SIG-M5 (cell line): ENCODE measurements at regions not wholly inside any gene's neighbourhood (a gene's known extent, or its start where the extent isn't known, plus 50 kb on each side); places are given as distances from the start of the nearest gene placed in this dataset.

Experiments
- DNase-seq: peaks from one replicate; lab custom pipeline; 2025; lab: John Stamatoyannopoulos, UW

DNA sequence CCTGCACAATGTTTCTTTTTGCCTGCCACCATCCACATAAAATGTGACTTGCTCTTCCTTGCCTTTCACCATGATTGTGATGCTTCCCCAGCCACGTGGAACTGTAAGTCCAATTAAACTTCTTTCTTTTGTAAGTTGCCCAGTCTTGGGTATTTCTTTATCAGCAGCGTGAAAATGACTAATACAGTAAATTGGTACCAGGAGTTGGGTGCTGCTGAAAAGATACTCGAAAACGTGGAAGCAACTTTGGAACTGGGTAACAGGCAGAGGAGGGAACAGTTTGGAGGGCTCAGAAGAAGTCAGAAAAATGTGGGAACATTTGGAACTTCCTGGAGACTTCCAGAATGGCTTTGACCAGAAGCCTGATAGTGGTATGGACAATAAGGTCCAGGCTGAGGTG lies 425.3 kb downstream of the GPATCH2 start:
- DNase-seq: no peak

DNA sequence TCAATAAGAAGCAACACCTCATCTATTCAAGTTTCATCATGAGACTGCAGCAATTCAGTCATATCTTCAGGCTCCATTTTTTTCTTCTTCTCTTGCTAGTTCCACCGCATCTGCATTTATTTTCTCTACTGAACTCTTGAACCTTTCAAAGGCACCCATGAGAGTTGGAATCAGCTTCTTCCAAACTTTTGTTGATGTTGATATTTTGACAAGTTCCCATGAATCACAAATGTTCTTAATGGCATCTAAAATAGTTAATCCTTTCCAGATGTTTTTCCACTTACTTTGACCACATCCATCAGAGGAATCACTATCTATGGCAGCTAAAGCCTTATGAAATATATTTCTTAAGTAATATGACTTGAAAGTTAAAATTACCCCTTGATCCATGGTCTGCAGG lies 434.3 kb downstream of the GPATCH2 start:
- no peak for DNase-seq

- DNase-seq: no peak
Measured at GRCh38 chr1:217193151-217193550, 437.7 kb downstream of the GPATCH2 start.

- no peak for DNase-seq
Measured at GRCh38 chr1:217191441-217191840, 439.4 kb downstream of the GPATCH2 start.

DNA sequence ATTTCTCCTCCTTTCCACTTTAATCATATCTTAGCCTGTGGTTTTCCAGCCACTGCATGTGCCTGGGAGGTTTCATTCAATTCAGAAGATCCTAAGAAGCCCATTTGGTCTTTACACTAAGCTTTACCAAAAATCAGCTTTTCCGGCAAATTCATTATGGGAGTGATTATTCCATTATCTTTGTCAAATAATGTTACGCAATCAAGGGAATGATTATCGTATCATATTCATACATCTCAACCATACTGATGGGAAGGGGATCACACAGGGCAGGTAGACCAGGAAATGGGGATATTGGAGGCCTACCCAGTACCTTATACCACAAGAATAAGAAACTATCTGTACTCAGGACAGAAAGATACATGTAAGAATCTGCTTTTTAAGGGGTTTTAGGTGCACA lies 440.5 kb downstream of the GPATCH2 start:
- DNase-seq: no peak

DNA sequence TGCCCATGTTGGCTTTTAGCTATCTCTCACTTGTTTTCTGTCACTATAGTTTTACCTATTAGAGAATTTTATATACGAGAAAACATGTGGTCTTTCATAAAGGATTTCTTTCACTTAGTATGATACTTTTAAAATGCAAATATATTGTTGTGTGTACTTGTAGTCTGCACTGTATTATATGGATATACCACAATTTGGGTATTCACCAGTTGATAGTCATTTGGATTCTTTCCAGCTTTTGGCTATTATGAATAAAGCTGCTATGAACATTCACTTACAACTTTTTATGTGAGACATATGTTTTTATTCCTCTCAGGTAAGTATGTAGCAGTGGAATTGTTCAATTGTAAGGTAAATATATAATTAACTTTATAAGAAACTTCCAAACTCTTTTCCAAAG lies 441.5 kb downstream of the GPATCH2 start:
- no peak for DNase-seq

DNA sequence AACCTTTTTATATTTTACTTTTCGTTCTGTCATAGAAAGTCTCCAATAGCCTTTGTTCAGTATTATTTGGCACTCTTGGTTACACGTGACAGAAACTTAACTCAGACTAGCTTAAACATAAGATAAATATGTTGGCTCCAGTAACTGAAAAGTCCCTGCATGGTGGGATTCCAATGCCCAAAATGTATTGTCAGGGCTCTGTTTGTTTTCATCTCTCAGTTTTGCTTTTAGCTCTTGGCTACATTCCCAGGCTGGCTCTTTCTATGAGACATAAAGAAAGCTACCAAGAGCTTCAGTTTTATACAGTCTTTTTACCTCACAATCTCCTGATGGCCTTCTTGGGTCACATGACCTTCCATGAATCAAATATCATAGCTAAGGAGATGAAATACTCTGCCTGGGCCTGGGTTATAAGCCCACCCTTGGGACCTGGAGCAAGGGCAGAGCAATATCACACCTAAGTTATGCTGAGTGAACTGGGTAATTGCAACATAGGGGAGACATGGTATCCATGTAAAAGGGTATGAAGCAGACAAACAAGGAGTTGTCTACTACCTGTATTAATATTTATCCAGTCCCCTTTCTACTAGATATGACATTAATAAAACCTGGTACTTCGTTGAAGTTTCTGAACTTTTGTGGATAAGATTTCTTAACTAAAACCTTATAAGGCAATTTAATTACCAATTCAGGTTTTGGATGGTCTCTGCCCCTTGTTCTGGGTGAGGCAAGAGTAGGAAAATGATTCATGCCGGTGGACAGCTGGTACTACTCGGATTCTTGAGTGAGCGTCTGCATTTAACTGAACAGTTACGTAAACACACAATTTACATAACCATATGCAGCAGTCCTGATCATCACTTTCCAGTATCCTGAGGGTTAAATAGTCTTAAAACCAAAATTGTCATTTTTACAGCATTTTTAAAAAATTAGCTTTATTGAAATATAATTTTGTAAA lies 442.3 kb downstream of the GPATCH2 start:
- DNase-seq: no peak

GRCh38 chr1:217186664-217187063 lies 444.2 kb downstream of the GPATCH2 start:
- no peak for DNase-seq

GRCh38 chr1:217184854-217185253 lies 446.0 kb downstream of the GPATCH2 start:
- DNase-seq: no peak

GRCh38 chr1:217182992-217183391 lies 447.9 kb downstream of the GPATCH2 start:
- no peak for DNase-seq

DNA sequence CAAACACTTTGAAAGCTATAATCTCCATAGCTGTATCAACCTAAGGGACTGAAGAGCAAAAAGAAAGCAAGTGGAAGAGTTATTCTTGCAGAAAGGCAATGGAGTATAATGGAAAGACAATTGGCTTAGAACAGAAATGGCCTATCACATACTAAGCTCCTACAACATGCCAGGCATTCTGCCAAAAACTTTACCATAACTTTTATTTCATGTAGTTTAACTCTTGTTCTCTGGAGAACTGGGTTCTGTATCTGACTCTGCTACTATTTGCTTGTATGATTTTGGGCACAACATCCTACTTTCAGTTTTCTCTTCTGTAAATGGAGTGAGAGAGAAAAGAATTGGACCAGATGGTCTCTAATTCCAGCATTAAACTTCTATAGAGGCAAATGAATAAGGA lies 449.1 kb downstream of the GPATCH2 start:
- DNase-seq: no peak

DNA sequence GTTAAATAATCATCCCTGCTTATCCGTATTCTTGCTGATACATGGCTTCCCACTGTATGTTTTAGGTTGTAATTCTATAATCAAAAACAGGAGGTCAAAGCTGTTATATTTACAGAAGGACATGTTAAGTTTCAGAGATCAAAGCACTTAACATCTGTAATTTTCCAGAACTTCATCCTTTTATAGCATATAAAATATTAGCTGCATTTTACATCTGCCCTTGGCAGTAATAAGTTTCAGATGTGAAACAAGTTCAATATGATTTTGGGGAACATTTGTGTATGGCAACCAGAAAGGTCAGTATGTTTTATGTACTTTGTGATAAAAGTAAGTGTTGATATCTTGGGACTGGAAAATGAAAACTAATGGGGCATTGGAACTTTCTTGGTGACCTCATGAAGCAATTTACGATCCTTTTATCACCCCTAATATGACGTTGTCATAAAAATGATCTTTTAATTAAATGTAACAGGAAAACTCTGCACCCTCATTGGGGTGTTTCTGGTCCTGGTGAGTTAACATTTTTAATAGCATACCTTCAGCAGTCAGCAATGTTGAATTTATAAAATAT lies 449.6 kb downstream of the GPATCH2 start:
- DNase-seq: no peak

DNA sequence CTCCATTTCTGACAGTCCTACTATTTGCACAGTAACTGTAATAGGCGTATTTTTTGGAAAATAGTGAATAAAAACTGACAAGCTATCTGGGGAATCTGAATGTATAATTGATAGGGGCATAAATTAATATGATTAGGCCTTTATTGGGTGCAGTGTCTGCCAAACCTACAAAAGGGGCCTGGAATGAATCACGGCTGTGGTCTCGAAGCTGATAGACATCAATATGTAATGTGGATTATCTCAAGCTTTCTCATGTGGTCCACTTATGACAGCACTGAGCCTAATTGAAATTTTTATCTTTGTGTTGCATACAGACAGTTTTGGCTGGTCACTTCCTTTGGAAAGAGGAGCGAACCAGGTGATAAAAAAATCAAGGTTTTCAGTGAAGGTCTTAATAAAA lies 450.4 kb downstream of the GPATCH2 start:
- no peak for DNase-seq

DNA sequence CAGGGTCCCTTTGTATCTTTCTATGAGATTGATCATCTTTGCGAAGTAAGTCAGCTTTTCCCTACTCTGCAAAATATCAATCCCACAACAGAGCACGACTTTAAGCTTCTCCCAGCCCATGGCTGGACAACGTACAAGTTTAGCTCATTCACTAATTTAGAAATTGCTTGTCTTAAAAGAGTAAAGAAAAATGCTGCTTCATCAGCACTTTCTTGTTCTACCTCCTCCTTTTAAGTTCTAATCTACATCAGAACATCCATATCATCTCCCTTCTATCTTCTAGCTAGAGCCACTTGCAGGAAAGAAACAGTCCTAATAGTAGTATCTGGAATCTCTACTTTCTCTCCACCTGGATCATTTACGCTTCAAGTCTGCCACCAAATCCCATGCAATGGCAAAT lies 441.2 kb upstream of the ESRRG start:
- DNase-seq: no peak

DNA sequence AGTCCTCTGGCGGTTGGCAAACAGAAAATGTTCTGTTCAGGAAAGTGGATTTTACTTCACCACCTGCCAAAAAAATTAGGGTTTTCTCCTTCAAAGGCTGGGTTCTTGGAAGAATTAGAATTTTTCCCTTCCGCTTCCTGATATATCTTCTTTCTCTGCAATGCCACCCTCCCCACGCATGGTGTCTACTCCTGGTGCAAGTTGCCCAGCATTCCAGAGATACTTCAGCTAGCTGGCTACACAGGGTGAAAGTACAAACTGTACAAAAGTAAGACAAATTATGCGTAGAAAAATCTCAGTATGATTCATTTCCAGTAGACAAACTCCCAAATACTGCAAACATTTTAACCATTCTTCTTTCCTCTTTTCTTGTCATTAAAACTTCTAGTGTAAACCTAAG lies 430.1 kb upstream of the ESRRG start:
- no peak for DNase-seq

DNA sequence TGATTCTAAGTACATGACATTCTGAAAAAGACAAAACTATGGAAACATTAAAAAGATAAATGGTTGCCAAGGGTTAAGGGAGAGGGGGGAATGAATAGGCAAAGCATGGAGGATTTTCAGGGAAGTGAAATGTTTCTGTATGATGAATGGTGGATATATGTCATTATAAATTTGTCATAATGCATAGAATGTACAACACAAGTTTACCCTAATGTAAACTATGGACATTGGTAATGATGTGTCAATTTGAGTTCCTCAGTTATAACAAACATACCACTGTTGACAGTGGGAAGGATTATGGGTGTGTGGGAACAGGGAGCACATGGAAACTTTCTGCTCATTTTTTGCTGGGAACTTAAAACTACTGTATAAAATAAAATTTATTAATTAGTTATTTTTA lies 427.1 kb upstream of the ESRRG start:
- DNase-seq: no peak

- DNase-seq: no peak
Measured at GRCh38 chr1:217149791-217150190, 426.6 kb upstream of the ESRRG start.

- no peak for DNase-seq
Measured at GRCh38 chr1:217141711-217142110, 418.5 kb upstream of the ESRRG start.

DNA sequence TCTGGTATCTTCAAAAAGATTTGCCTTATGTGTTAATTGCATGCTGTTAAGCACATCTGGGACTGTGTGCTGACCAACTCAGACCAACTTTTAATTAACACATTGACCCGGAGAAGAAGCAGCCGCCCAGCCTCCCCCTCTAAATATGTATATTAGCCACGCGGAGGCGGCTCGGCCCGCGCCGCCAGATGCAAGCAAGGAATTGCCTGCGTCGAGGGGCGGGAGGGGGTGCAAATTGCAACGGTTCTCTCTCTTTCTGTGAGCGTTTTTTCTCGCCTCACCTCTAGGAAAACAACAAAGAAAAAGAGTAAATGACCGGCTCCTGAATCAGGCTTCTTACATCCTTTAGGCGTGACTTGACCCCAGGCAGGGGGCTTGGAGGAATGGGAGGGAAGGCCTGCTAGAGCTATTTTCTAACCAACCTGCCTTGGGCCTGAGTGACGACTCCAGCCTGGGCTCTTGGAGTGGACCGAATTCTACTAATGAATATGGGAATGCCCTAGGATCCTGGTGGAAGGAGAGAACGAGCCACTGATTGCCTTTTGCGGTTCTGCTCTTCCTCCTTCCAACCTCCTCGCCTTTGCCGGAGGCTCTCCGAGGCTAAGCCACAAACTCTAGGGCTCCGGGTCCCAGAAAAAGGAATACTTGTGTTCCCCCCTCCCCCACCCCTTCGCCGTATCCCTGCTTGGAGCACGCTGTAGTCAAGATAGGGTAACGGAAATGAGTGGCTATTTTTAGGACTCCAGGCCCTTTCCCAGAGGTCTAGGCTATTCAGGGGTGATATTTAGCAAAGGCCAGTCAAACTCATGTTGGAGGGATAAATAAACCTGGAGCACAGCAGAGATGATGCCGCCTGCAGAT lies 417.0 kb upstream of the ESRRG start:
- no peak for DNase-seq

DNA sequence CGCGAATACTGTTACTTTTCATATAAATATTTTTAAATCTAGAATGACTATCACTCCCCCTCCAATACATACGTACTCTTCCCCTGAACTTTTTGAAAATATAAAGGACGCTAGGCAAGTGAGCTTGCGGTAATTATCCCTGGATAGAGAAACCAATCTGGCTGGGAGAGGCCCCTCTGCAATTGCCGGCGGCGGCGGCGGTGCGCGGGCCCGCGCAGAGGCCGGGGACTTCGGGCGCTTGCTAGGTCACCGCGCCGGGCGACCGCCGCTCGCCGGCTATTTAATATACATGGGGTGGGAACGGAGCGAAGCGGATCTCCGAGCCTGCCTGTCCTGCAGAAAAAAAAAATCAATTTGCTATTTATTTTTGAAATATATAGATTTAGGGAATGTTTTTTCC lies 416.3 kb upstream of the ESRRG start:
- DNase-seq: no peak

GRCh38 chr1:217138799-217139466 lies 415.7 kb upstream of the ESRRG start:
- no peak for DNase-seq

DNA sequence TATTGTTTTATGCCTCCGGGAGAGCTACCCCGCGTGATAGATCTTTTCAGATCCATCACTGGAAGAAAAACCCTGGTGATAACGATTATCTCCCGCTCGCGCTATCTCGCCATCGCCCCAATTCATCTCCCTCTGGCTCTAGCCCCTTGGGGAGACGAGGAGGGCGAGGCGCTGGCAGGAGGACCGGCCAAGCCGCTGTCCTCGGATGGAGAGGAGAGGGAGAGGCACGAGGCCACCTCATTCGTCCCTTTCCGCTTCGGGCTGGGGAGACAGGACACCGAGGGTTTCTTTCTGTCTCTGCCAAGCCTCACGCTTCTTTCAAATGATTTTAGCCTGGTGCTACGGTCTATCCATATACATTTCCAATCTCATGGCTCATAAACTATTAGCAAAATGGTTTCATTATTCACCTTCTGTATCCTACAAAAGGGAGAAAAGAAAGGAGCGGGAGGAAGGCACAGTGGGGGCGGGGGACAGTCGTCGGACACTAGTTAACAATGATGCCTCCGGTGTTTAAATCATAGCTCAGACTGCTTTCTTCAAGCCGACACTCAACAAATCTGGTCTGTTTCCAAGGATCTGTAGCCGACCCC lies 415.0 kb upstream of the ESRRG start:
- no peak for DNase-seq
